GM13977 (cell line): ENCODE measurements at regions not wholly inside any gene's neighbourhood (a gene's known extent, or its start where the extent isn't known, plus 50 kb on each side); places are given as distances from the start of the nearest gene placed in this dataset.
"Not testable (repeated sequence)": the region's sequence is repeated elsewhere in the genome, so short reads cannot be mapped to it uniquely, and the experiment has no call there.

Experiments used
- DNase-seq: peaks from one replicate; pipeline ENCODE4 v3.0.0; 2012; ENCODE audit warnings: low spot score
- in situ Hi-C: fragments of 300-500 bp; cut with MboI; formaldehyde crosslinking; loops from one replicate; pipeline ENCODE4 v1.12.0; 2022; ENCODE audit warnings: low sequenced_read_pairs, low pct_unique_long_range_greater_than_20kb, mixed read lengths, inconsistent platforms; ENCODE audit not compliant: unreplicated experiment
- TF ChIP-seq, protein P1 (sequence below): IDR thresholded peaks from 2 replicates; pipeline ENCODE4 v1.5.1; 2012; ENCODE audit warnings: mild to moderate bottlenecking, control low read depth; ENCODE audit not compliant: insufficient read depth; ENCODE audit errors: extremely low read depth, missing control alignments

DNA sequence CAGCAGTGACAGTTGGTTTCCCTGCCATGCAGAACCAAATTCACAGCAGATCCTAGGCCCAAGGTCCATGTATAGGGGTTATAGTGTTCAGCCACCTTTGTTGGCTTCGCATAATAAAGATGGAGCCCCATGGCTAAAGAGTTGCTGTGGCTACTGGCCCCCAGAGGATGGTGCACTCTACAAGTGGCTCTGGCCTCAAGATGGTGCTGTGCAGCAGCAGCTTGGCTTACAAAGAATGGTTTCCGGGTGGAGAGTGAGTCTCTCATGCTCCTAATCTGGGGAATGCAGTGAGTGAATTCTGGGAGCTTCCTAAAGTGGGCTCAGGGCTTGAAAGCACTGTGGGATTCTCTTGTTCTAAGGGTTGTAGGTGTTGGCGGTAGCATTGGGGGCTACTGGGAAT, 1199.7 kb downstream of the CNTNAP5 start:
- in situ Hi-C loops: no loop called here
- TF ChIP-seq, protein P1, sequence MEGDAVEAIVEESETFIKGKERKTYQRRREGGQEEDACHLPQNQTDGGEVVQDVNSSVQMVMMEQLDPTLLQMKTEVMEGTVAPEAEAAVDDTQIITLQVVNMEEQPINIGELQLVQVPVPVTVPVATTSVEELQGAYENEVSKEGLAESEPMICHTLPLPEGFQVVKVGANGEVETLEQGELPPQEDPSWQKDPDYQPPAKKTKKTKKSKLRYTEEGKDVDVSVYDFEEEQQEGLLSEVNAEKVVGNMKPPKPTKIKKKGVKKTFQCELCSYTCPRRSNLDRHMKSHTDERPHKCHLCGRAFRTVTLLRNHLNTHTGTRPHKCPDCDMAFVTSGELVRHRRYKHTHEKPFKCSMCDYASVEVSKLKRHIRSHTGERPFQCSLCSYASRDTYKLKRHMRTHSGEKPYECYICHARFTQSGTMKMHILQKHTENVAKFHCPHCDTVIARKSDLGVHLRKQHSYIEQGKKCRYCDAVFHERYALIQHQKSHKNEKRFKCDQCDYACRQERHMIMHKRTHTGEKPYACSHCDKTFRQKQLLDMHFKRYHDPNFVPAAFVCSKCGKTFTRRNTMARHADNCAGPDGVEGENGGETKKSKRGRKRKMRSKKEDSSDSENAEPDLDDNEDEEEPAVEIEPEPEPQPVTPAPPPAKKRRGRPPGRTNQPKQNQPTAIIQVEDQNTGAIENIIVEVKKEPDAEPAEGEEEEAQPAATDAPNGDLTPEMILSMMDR: peak; percentile 22
- no peak for DNase-seq

DNA sequence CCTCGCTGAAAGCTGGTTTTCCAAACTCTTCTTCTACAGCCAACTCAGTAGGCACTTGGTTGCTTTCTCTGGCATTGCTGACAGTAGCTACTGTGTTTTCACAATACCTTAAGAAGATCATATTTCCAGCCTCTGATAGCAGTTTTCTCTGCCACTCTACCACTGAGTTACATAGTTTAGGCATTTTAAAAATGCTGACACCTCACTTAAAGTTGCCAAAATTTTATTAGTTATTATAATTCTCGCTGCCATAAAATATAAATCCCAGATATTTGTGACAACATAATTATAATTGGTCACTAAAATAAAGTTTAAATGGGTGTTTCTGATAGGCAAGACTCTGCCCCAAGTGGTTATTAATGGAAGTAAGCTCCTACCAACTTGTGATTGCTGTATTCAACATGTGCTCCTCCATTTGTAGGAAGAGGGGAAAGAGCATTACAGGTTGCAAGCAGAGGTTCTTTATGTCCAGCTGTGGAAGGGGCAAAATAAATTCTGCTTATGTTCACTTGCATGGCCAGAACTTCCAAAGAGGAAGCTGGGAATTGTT, 1202.8 kb downstream of the CNTNAP5 start:
- DNase-seq: no peak
- in situ Hi-C loops: no loop called here
- TF ChIP-seq, protein P1: no peak

DNA sequence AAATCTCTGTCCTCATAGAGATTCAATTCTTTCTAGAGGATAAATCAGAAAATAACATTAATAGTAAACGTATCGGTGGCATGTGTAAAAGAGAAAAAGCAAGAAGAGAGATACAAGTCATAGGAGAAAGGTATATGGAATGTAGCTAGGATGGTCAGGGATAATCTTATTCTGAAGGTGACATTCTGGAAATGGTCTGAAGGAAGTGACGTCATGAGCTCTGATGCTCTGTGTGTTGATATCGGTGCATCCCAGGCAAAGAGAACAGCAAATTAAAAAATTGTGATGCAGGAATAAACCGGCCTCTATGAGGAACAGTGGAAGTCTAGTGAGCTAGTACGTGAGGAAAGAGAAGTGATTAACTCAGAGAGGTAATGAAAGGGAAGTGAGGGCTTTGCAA, 1215.8 kb downstream of the CNTNAP5 start:
- TF ChIP-seq, protein P1: no peak
- in situ Hi-C loops: no loop called here
- no peak for DNase-seq

DNA sequence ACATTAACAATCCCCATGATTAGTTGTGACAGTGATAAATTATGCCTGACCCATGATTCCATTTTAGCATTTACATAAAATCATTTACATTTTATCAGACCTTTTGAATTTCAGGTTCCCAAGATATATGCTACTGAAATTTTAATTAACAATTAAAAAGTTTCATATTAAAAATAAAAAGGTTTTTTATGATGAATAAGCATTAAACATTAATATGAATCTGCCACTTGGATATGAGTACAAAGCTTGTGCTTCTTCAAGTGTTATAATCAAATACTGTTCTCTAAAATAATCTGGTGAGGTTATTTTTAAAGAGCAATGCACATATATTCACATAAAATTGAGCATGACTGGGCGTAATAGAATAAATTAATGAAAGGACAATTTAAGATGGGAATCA, 1218.0 kb downstream of the CNTNAP5 start:
- in situ Hi-C loops: no loop called here

DNA sequence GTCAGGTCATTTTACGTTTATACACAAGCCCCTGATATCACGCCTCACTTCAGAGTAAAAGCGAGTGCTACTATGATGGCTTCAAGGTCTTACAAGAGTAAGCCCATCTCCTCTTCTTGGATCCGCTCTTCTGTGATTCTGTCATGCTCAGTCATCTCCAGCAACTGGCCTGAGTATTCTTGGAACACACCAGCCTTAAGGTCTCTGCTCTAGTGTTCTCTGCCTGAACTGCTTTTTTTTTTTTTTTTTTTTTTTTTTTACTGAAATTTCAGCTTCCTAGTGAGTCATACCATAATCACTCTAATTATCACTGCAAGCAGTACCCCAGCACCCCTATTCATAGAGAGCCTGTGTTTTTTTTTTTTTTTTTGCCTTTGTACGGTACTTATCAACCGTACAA, 1228.9 kb downstream of the CNTNAP5 start:
- in situ Hi-C loops: no loop called here
- DNase-seq: no peak
- TF ChIP-seq, protein P1: no peak

More for the DNA sequence above, 1218.0 kb downstream of the CNTNAP5 start:
- TF ChIP-seq, protein P1: no peak
- DNase-seq: no peak

DNA sequence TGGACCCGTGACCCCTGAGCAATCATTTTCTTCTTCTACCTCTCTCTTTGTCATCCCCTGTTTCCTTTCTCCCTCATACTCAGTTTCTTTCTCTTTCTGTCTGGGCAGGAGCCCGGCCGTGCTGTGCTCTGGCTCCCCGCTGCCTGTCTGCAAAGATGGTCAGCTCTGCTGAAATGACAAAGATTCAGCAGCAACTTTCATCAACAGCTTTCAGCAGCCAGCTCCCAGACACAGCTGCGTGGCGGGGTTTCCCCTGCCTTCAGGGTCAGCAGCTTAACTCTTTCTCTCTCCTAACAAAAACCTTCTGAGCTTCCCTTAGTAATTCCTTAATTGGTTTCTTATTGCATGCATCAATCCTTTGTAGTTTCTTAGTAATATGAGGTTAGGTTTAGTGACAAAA, 1234.4 kb downstream of the CNTNAP5 start:
- TF ChIP-seq, protein P1: no peak
- no peak for DNase-seq
- in situ Hi-C loops: no loop called here

DNA sequence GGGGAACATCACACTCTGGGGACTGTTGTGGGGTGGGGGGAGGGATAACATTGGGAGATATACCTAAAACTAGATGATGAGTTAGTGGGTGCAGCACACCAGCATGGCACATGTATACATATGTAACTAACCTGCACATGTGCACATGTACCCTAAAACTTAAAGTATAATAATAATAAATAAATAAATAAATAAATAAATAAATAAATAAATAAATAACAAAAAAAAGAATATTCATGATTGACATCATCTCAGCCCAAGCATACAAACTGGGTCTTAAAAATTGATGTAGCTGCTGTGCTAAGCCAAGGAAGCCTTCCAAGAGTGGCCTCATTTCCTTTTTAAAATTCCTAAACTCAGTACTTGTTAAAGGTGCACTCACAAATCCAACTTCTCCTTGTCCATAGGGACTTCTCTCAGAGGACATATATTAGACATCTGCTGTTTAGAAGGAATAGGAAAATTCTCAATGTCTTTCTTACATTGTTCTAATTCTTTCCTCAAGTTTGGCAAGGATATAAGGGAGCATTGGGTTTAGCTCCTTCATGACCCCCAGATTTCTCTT, 1235.4 kb downstream of the CNTNAP5 start:
- DNase-seq, in situ Hi-C loops: not testable (repeated sequence)
